Fibroblast of villous mesenchyme (primary cell): ENCODE measurements at regions not wholly inside any gene's neighbourhood (a gene's known extent, or its start where the extent isn't known, plus 50 kb on each side); places are given as distances from the start of the nearest gene placed in this dataset. TPM values are rescaled to one million over a fixed set of nuclear protein-coding genes. Genes with fewer than 3 reads are reported as not detected.

Source experiments
- DNase-seq: peaks from one replicate; pipeline ENCODE4 v3.0.0-alpha.2; 2010; ENCODE audit warnings: low read depth
- H3K4me3 ChIP-seq: 2 replicates; pipeline ENCODE4 v1.5.1; 2011; ENCODE audit warnings: low read depth, mild to moderate bottlenecking, low read length
- CTCF ChIP-seq: IDR thresholded peaks from 2 replicates; pipeline ENCODE4 v1.5.1; 2012; ENCODE audit warnings: low read depth, mild to moderate bottlenecking, low read length; ENCODE audit not compliant: insufficient read depth
- small RNA-seq: library from RNA; depleted of rRNA; stranded (forward); fragments of <200 nt; gene quantifications from one replicate; pipeline ENCODE3, GENCODE V24; 2012

DNA sequence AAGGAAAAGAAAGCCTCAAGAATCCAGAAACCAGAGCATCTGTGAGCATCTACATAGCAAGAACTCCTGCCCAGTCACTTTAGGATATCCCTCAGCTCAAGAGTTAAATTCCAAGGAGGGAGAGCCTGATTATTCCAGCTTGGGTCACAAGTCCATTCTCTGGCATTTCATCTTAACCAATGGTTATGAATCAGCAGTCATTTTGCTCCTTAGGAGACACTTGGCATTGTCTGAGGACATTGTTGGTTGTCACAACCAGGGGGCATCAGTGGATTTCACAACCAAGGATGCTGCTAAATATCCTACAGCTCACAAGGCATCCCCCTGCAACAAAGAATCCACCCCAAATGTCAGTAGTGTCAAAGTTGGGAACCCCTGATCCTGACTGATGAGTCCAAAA, 51.0 kb upstream of the LMCD1 start:
- no peak for DNase-seq
- TF ChIP-seq CTCF: no peak
- no peak overlapping the region for H3K4me3 ChIP-seq

DNA sequence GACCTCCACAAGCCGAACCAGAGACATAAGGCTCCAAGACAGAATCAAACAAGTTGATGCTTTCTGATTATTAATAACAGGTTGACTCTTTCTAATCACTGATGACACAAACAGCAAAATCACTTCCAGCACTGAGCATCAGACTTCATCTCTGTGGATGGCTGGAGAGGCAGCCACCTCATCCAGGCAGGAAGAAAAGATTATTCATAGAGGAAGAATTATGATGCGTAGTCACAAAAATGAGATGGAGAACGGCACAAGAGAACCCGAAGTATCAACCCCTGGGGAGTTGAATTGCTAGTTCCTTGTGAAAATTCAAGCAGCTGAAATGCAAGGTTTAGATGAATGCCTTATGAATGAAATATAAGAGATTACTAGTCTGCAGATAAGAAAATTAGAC, 49.9 kb upstream of the LMCD1 start:
- no peak overlapping the region for H3K4me3 ChIP-seq
- no peak for DNase-seq
- no peak for TF ChIP-seq CTCF

Small RNAs in the stretch of these regions (small RNA-seq; reads per million reads assigned to genes)
- not detected for gene RNU4ATAC17P
